Transverse colon (tissue), 3 donors: ENCODE measurements at regions not wholly inside any gene's neighbourhood (a gene's known extent, or its start where the extent isn't known, plus 50 kb on each side); places are given as distances from the start of the nearest gene placed in this dataset.

Source experiments
- CTCF ChIP-seq, 5 experiments: fragments of 200-600 bp in 3 of 5; fragments of 450-650 bp in 2 of 5; sonication (generic) in 3 of 5; IDR thresholded peaks; 1 replicate in 2 of 5; 2 replicates in 3 of 5; pipeline ENCODE4 v1.5.1; 2016 to 2017; ENCODE audit warnings: antibody characterized with exemption in 5 of 5, inconsistent platforms in 3 of 5, mild to moderate bottlenecking in 2 of 5, moderate library complexity in 1 of 5
- EP300 ChIP-seq: sonication (generic); formaldehyde crosslinking; IDR thresholded peaks from one replicate; pipeline ENCODE4 v1.6.1; 2017; ENCODE audit warnings: antibody characterized with exemption, low read depth
- POLR2A ChIP-seq: fragments of 450-650 bp; IDR thresholded peaks from one replicate; pipeline ENCODE4 v1.6.1; 2016; ENCODE audit warnings: antibody characterized with exemption, mild to moderate bottlenecking, moderate library complexity

GRCh38 chr22:48832592-48832991 lies 995.1 kb downstream of the BRD1 start:
- TF ChIP-seq CTCF (IDR thresholded peaks at IDR 0.05) (no peak), EP300 (no peak), POLR2A (no peak)
